NCI-H187 (cell line): ENCODE measurements at regions not wholly inside any gene's neighbourhood (a gene's known extent, or its start where the extent isn't known, plus 50 kb on each side); places are given as distances from the start of the nearest gene placed in this dataset.

Experiments used
- DNase-seq, 2 experiments: peaks; one replicate each; lab custom pipeline; 2025; lab: John Stamatoyannopoulos, UW

DNA sequence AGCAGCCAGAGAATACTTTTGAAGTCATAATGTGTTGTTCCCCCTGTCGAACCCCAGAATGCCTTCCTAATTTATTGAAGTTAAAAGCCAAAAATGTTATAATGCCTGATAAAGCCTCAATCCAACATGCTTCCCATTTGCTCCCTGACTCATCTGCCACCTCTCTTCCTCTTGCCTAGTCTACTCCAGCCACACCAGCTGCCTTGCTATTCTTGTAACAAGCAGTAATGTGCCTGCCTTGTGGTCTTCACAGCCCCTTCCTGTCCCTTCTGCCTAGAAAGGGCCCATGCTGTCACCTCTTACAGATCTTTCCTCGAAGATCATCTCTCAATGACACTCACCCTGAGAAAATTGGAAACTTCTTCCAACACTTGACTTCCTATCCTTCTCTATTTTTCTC is 231.6 kb upstream of the CDH2 start:
- no peak for DNase-seq

DNA sequence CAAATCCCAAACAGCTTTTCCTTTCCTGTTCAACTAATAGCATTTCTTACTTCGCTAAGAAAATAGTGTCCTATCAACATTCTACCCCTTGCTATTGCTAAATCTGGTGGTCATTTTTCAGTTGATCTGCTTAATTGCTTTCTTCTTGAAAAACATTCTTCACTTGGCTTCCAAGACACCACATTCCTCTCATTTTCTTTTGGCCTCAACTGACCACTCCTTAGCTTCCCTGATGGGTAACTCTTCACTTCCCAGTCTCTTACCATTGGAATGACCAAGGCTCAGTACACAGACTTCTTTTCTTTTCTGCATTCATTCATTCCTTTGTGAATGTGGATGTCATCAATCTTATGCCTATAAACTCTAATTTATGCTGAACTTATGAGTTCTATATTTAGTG is 230.8 kb upstream of the CDH2 start:
- no peak for DNase-seq

DNA sequence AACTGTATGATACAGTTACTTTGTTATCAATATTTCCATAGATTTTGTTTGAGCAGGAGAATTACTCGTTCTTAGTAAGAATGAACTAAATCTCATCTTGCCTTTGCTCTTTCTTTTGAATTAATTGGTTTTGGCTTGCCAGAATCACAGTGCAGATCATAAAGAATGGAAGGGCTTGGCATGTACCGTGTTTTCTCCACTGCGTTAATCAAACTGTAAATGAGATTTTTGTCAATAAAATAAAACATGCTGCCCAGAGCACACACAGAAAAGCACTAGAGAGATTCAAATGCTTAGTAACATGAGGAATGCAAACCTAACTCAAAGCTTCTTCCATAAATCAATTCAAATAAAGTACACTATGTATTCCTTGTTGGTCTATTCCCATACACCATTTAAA is 229.6 kb upstream of the CDH2 start:
- DNase-seq = no peak

DNA sequence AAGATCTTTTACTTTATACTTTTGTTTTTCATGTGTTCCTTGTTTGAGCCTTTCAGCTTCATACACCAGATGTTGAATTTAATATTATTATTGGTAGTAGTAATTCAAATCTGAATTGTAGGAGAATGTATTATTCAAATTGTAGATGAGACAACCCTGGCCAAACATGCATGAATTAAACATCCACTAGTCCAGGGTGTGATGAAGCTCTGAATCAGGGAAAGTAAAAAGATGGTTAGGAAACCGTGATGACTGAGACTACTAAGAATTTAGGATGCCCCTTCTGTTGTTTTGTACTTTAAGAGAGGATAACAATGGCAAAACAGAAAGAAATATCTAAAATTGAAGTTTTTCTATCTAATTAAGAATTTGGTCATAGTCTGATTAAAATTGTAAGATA is 227.8 kb upstream of the CDH2 start:
- no peak for DNase-seq

DNA sequence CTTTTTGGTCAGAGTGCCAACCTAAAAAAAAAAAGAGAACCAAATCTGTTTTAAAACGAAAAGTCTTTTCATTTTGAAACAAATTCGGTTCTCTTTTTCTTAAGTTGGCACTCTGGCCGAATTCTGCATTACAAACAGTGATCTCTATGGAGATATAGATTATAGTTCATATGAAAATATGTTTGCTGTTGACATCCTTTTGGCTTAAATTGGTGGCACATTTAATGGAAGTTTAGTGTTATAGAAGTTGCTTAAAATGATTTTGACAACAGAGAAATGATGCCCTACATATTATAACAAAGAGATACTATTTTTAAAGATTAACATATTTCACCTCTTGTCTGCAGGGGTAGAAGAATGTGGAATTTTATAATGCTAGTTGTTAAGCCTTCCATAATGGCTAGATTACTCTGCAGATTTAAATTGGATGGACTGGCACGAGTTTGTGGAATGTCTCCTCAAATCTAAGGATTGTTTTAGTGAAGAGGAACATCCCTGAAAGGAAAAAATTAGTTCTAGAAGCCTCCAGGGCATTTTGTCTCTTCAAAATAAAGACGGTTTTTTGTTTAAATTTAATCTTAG is 222.9 kb upstream of the CDH2 start:
- DNase-seq = no peak

DNA sequence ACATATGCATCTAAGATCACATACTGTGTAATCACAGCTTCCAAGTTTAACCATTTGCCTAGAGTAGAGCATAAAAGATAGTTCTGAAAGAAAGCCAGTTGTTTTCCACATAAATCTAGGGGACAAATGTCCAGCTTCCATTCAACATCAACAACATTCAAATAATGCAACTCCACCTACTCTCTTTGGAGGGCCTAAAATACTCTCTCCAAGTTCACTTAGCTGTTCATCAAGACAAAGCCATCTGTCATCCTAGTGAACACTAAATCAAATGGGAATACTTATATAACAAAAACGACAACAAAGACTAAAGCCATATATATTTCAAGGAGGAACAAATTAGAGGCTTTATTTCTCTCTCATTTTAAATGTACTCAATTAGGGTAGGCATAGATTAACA is 221.5 kb upstream of the CDH2 start:
- no peak for DNase-seq

DNA sequence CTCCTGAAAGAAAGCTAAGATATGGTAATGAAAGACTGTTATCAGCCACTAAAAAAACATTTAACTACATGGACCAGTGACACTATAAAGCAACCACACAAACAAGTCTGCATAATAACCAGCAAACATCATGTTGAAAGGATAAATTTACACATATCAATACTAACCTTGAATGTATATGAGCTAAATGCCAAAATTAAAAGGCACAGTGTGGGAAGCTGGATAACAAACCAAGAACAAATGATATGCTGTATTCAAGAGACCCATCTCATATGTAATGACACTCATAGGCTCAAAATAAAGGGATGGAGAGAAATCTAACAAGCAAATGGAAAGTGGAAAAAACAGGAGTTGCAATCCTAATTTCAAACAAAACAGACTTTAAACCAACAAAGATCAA is 213.1 kb upstream of the CDH2 start:
- no peak for DNase-seq

DNA sequence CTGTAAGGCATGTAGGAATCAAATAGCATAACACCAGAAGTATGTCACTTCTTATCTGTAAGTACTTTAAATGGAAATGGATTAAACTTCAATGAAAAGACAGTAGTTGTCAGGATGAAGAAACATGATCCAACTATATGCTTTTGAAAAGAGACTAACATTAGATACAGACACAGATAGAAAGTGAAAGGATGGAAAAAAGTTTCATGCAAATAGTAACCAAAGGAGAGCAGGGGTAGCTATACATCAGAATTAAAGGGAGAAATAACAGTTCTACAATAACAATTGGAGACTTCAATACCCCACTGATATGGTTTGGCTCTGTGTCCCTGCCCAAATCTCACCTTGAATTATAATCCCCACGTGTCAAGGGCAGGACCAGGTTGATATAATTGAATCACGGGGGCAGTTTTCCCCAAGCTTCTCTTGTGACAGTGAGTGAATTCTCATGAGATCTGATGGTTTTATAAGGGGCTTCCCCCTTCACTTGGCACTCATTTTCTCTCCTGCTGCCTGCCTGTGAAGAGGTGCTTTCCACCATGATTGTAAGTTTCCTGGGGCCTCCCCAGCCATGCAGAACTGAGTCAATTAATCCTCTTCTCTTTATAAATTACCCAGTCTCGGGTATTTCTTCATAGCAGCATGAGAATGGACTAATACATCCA is 205.4 kb upstream of the CDH2 start:
- DNase-seq = no peak

DNA sequence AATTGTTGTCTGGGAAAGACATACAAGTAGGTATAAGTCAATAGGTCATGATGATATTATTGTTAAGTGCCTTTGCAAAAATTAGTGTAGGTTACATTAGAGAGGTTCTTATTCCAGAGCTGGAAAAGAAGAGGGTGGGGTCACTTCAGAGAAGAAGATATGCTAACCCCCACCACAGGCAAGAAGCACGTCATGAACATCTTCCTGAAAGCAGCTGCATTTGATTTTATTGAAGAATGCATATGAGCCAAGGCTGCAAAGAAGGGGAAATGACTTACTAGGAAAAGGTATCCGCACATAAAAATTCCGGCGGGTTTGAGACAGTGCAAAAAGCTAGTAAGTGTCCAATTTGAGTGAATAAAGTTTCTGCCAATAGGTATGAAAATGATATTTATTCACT is 195.3 kb upstream of the CDH2 start:
- DNase-seq = no peak

DNA sequence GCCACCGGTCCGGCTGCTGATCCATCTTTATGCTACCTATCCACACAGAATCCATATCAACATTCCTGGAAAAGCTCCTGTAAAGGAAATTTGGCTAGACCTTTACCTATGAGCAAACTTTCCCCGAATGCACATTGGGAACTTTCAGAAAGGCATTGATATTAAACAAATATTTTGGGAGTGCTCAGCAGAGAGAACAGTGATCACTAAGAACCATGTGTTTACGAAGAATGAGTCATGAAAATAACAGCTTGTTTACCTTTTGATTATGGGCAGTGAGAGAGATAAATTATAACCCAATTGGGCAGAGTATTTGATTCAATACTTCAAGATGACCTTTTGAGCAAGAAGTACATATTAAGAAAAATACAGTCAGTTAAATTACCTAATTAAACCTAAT is 189.7 kb upstream of the CDH2 start:
- no peak for DNase-seq

DNA sequence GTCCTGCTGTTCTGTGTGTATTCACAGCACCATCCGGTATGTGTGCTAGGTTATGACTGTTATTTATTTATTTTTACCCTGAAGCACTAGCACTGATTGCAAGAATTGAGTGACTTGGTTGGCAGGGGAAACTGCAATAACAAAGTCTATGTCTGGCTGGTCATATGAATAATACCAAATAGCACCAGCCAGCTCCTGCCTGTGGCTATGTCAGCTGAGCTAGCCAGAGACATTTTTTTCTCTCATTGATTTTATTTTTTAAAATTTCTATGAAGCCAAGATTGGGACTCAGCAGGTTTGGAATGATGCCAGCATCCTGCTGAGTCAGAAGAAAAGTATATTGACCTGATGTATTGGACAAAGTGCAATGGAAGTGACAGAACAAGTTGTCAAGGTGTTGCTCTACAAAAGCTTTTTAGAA is 188.5 kb upstream of the CDH2 start:
- no peak for DNase-seq

DNA sequence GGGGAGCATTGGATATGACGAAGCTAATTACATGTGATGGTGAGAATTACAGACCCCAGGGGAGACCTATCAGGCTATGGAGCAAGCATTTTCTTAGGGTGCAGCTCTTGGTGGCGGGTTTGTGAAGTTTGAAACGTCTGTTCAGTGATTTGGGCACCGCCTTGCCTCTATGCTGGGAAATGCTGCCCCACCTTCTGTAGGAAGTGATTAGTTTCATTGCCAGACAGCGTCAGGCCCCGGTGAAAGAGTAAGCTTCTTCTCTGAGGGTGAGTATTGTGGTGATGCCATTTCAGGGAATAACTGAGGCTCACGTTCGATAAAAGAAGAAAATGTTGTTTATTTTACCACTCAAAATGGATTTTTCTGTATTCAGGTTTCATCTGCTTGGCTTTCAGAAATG is 186.2 kb upstream of the CDH2 start:
- no peak for DNase-seq

DNA sequence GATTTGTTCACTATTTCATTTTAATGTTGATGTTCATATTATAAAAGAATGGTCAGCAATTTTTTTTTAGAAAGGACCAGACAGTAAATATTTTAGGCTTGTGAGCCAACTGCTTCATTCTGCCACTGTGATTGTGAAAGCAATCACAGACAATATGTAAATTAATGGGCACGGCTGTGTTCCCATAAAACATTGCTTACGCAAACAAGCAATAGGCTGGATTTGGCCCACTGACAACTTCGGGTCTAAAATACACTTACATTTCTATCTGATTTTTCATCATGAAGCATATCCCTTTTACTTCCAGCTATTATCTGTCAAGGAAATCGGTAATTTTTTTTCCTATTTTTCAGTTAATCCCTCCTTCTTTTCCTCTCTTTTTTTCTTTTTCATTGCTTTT is 182.2 kb upstream of the CDH2 start:
- no peak for DNase-seq

DNA sequence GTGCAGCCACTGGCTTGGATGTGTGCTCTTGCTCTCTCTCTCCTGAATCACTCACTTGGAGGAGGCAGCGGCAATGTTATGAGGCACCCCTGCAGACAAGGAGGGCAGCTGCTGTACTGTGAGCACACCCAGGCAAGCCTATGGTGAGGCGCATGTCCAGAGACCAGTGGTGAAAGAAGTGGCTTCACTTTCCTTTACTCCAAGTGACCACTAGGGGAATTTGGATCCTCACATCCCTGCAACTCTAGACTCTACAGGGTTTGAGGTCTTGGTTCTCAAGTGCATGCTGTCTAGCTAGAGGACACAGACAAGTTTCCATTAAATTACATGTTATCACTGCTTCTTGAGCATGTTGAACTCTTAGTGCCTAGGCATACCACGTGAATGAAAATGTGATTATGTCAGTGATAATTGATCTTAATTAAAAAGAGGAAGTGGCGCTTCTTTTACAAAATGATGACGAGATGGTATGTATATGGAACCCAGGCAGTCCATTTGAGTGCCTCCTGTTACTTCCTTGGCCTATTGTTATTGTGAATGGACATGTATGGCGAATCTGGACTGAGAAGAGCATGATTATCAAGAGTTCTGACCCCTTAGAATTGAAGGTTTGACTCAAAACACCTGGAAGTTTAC is 181.0 kb upstream of the CDH2 start:
- DNase-seq = no peak

DNA sequence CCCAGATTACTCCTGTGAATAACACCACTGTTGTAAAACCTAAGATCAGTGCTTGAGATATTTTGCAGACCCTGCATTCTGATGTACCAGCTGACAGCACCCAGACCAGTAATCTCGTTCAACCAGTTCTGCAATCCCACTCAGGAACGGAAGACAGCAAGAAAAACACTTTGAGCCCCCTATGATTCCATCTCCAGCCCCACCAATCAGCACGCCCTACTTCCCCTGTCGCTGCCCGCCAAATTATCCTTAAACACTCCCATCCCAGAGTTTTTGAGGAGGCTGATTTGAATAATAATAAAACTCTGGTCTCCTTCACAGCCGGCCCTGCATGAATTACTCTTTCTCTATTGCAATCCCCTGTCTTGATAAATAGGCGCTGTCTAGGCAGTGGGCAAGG is 173.9 kb upstream of the CDH2 start:
- no peak for DNase-seq

DNA sequence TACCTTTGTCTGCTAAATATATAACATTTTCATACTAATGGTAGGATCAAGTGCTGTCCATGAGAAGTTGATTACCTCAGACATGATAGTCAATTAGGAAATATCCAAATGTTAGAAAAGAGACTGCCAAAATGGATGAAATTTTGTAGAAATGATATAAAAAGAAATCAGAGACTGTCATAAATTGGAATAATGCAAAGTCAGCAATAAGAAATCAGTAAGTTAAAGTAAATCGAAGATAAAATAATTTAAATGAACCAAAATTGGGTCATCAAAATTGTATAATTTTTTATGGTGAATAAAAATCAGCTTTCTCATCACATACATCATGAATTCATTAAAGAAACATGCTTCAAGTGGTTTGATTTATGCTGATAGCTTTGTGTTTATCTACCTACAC is 165.3 kb upstream of the CDH2 start:
- DNase-seq = no peak

DNA sequence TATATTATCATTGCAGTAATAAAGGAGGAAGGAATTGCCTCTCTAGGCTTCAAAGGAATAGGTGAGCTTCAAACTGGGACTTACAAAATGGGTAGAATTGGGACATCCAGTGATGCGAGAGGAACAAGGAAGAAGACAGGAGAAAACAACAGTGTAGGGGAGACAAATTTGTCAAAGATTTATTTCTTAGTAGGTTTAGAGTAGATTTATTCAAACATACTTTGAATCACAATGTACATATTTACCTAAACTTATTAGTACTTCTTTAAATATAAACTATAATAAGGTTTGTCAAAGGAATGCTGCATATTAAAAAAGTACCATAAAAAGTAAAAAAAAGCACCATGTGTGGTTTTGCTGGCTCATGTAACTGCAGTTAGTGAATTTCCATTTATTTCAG is 161.4 kb upstream of the CDH2 start:
- no peak for DNase-seq

DNA sequence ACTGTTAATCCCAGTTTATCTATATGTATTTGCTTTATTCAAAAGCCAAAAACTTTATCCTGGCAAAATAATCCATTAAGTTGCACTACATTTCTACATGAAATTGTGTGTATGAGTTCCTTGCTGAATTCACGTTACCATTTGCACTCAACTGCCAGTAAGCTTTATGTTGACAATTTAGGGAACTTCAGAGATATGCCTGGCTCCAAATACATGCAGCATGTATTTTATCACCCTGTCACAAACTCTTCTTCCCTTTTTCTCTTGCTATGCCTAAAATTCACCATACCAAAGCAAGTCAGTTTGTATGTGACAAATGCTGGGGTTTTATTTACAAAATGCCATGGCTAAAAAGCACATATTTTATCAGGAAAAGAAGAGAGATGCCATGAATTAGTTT is 157.6 kb upstream of the CDH2 start:
- DNase-seq = no peak

DNA sequence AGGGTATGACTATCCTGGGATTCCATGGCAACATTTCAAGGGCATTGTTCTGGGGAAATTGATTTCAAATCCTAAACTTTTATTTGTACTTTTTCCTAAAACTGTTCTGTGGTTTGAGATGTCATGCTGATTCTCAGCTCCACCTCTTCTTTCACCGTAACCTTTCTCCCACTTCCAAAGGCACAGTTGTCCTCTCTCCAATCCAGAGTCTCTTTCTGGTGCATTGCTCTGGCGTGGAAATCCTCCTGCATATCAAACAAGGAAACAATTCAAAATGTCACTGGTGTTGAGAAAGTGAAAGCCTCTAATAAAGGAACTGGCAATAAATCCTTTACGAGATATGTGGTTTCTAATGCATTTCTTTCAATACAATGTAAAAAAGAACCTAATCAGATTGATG is 155.1 kb upstream of the CDH2 start:
- no peak for DNase-seq

DNA sequence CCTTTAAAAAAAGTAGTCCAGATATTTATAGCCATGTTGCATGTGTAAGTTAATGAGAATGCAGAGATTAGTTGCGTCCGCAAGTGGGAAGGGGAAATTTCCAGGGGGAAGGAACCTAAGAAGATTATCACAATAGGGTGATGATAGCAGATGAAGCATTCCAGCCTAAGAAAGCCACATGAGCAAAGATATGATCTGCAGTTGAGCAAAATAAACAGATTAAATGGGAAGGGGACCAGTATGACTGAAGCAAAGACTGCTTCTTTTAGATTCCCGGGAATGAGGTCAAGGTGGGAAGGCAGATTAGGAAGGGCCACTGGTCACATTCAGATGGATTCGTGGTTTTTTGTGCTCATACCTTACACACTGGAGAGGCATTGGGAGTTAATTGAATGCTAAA is 154.6 kb upstream of the CDH2 start:
- DNase-seq = no peak

DNA sequence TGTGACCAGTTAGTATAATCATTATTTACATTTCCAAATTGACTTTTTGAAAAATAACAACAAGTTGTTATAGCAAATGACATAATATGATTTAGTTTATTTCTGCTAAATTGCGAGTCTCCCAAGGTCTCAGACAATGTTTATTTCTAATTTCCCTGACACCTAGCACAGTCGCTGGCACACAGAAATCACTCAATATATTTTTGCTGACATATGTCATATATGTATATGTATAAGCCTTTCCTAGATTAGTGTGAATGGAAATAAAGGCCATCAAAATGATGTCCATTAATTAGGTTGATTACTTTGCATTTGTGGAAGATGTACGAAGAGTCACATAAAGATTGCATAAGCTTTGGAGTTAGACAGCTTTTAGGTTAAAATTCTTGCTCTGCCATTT is 136.7 kb upstream of the CDH2 start:
- DNase-seq = no peak

DNA sequence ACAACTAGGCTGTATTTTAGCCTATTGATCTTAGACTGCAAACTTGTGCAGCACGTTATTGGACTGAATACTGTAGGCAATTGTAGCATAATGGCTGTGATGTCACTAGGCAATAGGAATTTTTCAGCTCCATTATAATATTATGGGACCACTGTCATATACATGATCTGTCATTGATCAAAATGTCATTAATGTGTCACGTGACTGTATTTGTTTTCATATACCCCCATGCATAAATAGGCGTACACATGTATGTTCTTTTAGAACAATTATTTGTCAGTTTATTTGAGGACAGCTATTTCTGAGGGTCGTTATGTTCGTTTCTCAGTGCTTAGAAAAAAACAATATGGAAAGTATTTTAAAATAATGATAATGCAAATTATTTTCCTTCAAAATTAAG is 111.9 kb upstream of the CDH2 start:
- no peak for DNase-seq

DNA sequence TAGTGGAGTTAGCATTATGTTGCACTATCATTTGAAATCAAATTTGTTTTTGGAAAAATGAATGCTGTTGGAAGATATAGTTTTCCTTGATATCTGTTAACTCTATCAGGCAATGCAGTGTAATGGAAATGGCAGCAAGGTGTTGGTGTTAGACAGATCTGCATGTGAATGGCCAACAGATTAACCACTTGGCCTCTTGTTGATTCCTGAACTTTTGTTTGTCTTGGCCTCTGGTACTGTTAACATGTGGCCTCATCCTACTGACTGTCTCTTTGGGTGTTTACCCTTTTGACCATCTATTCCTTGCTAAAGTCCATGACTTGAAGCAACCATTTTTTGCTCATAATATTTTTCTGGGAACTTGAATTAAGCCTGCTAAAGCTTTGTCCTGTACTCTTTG is 110.2 kb upstream of the CDH2 start:
- no peak for DNase-seq

DNA sequence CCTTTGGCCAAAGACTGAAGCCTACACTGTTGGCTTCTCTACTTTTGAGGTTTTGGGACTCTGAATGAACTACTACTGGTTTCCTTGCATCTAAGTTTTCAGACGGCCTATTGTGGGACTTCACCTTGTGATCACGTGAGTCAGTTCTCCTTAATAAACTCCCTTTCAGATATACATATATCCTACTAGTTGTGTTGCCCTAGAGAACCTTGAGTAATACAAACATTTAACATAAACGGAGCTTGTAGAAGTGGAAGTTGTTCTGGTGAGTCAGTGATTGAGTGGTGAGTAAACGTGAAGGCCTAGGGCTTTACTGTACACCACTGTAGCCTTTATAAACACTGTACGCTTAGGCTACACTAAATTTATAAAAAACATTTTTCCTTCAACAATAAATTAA is 107.2 kb upstream of the CDH2 start:
- DNase-seq = no peak
